Type B pancreatic cell (in vitro differentiated cells): ENCODE measurements at regions not wholly inside any gene's neighbourhood (a gene's known extent, or its start where the extent isn't known, plus 50 kb on each side); places are given as distances from the start of the nearest gene placed in this dataset.

Source experiments
- DNase-seq: peaks from one replicate; pipeline ENCODE4 v3.0.0; 2021; ENCODE audit warnings: mixed read lengths; ENCODE audit not compliant: unreplicated experiment; ENCODE audit errors: extremely low spot score
- H3K27ac Mint-ChIP-seq: 2 replicates; pipeline ENCODE4 v1.8.0; 2021; ENCODE audit warnings: mild to moderate bottlenecking, mixed read lengths
- H3K27me3 Mint-ChIP-seq: 2 replicates; pipeline ENCODE4 v1.8.0; 2021; ENCODE audit warnings: mixed read lengths
- H3K36me3 Mint-ChIP-seq: 2 replicates; pipeline ENCODE4 v1.8.0; 2021; ENCODE audit warnings: mixed read lengths
- H3K4me1 Mint-ChIP-seq: one replicate; pipeline ENCODE4 v1.8.0; 2021; ENCODE audit warnings: mixed read lengths; ENCODE audit not compliant: unreplicated experiment
- H3K4me3 Mint-ChIP-seq: 2 replicates; pipeline ENCODE4 v1.8.0; 2021; ENCODE audit warnings: mild to moderate bottlenecking, mixed read lengths
- H3K9me3 Mint-ChIP-seq: 2 replicates; pipeline ENCODE4 v1.8.0; 2021; ENCODE audit warnings: mixed read lengths
- TF ChIP-seq, protein P1 (sequence below): fragments of 200-600 bp; sonication (generic); conservative IDR thresholded peaks from 2 replicates; pipeline ENCODE4 v1.5.0; 2021; ENCODE audit warnings: antibody characterized with exemption, mild to moderate bottlenecking

GRCh38 chr4:14334166-14334565, 668.1 kb upstream of the CPEB2 start:
- TF ChIP-seq, protein P1, sequence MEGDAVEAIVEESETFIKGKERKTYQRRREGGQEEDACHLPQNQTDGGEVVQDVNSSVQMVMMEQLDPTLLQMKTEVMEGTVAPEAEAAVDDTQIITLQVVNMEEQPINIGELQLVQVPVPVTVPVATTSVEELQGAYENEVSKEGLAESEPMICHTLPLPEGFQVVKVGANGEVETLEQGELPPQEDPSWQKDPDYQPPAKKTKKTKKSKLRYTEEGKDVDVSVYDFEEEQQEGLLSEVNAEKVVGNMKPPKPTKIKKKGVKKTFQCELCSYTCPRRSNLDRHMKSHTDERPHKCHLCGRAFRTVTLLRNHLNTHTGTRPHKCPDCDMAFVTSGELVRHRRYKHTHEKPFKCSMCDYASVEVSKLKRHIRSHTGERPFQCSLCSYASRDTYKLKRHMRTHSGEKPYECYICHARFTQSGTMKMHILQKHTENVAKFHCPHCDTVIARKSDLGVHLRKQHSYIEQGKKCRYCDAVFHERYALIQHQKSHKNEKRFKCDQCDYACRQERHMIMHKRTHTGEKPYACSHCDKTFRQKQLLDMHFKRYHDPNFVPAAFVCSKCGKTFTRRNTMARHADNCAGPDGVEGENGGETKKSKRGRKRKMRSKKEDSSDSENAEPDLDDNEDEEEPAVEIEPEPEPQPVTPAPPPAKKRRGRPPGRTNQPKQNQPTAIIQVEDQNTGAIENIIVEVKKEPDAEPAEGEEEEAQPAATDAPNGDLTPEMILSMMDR = no peak
- DNase-seq = no peak
- H3K4me3 Mint-ChIP-seq = no peak overlapping the region
- peaks cover 9% of the 10 kb centered on the region for H3K27me3 Mint-ChIP-seq
- H3K9me3 Mint-ChIP-seq = no peaks in the 10 kb centered on the region
- no peak overlapping the region for H3K27ac Mint-ChIP-seq
- H3K36me3 Mint-ChIP-seq = no peaks in the 10 kb centered on the region
- H3K4me1 Mint-ChIP-seq = no peaks in the 10 kb centered on the region

- Mint-ChIP-seq H3K27ac (no peak overlapping the region), H3K27me3 (peaks cover 10% of the 10 kb centered on the region), H3K9me3 (no peaks in the 10 kb centered on the region), H3K4me3 (no peak overlapping the region), H3K4me1 (no peaks in the 10 kb centered on the region), H3K36me3 (no peaks in the 10 kb centered on the region)
- TF ChIP-seq, protein P1 = no peak
- DNase-seq = no peak
These were observed 666.4 kb upstream of the CPEB2 start for GRCh38 chr4:14335872-14336271.

DNA sequence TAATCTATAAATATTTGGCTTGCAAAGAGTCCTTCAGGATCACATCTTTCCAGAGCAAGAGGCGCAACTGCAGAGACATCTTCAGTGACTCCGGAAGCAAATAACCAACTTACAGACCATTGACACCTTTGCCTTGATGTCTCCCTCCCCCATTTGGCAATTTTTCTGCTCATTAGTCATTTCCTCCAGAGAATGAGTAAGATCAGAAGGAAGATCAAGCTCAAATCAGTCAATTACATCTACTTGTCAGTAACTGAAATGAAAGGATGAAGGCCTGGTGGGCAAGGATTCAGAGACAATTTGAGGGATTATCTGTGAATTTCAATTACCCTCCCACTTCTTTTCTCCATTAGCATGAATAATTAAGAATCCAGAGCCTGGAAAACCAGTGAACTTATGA, 665.6 kb upstream of the CPEB2 start:
- H3K4me1 Mint-ChIP-seq = no peaks in the 10 kb centered on the region
- no peak overlapping the region for H3K4me3 Mint-ChIP-seq
- no peak overlapping the region for H3K27ac Mint-ChIP-seq
- H3K27me3 Mint-ChIP-seq = peaks cover 10% of the 10 kb centered on the region
- TF ChIP-seq, protein P1 = no peak
- DNase-seq = no peak
- no peaks in the 10 kb centered on the region for H3K36me3 Mint-ChIP-seq
- H3K9me3 Mint-ChIP-seq = no peaks in the 10 kb centered on the region

DNA sequence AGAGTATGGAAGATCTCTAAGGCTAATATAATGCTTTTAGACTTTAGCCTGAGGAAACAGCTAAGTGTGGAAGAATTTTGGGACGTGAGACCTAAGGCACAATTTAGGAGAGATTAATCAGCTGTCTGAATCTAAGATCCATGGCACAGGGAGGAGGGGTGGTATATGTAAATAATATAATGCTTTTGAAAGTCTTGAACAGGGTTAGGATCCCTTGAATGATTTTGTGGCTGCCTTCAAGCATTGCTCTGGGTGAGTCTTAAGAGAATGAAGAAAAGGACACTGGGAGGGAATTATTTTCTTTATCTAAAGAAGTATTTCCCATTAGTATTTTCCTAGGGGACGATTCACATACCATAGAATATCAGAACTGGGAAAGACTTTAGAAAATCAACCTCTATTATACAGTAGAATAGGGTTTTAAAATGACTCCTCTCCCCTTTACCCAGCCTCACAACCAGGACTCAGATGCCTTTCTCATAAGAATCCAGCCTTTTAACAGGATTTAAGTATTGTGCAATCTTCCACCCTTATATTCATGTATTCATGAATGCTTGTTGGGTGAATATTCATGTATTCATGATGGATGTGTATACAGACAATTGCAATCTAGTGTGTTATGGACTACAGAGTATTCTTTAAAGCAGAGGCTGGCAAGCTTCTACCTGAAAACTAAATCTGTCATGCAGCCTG, 664.2 kb upstream of the CPEB2 start:
- Mint-ChIP-seq H3K36me3 (no peaks in the 10 kb centered on the region), H3K27me3 (peaks cover 10% of the 10 kb centered on the region), H3K27ac (no peak overlapping the region), H3K9me3 (no peaks in the 10 kb centered on the region), H3K4me1 (no peaks in the 10 kb centered on the region), H3K4me3 (no peak overlapping the region)
- TF ChIP-seq, protein P1 = no peak
- DNase-seq = no peak

GRCh38 chr4:14338585-14339265, 663.6 kb upstream of the CPEB2 start:
- Mint-ChIP-seq H3K27ac (no peak overlapping the region), H3K27me3 (peaks cover 10% of the 10 kb centered on the region), H3K36me3 (no peaks in the 10 kb centered on the region), H3K4me1 (no peaks in the 10 kb centered on the region), H3K4me3 (no peak overlapping the region), H3K9me3 (no peaks in the 10 kb centered on the region)
- no peak for DNase-seq
- TF ChIP-seq, protein P1 = no peak
